CD4-positive, CD25-positive, alpha-beta regulatory T cell (primary cell): ENCODE measurements at regions not wholly inside any gene's neighbourhood (a gene's known extent, or its start where the extent isn't known, plus 50 kb on each side); places are given as distances from the start of the nearest gene placed in this dataset.

Experiments used
- ATAC-seq, 2 donors: fragments of 150-1000 bp; cut with Tn5 transposase; one replicate each; pipeline ENCODE4 v1.10.0; 2021; ENCODE audit warnings: low read depth in 2 of 2, moderate number of reproducible peaks in 2 of 2, moderate library complexity in 1 of 2
- DNase-seq, 3 donors: peaks; one replicate each; pipeline versions ENCODE4 v3.0.0 to v3.0.0-alpha.2; 2012 to 2022; ENCODE audit warnings: mixed read lengths in 1 of 3
- H3K27ac ChIP-seq: one replicate; pipeline ENCODE4 v1.7.0; 2013; ENCODE audit warnings: mild to moderate bottlenecking, low read length; ENCODE audit not compliant: insufficient read depth, poor library complexity, severe bottlenecking
- H3K27me3 ChIP-seq: one replicate; pipeline ENCODE4 v1.7.0; 2013; ENCODE audit warnings: low read length; ENCODE audit not compliant: control insufficient read depth, insufficient read depth
- H3K36me3 ChIP-seq: one replicate; pipeline ENCODE4 v1.7.0; 2013; ENCODE audit warnings: mild to moderate bottlenecking, low read length, moderate library complexity; ENCODE audit not compliant: control insufficient read depth, insufficient read depth
- H3K4me1 ChIP-seq: 2 replicates; pipeline ENCODE4 v1.7.0; 2013; ENCODE audit warnings: mild to moderate bottlenecking, low read length; ENCODE audit not compliant: insufficient read depth, control insufficient read depth, poor library complexity, severe bottlenecking
- H3K4me3 ChIP-seq: one replicate; pipeline ENCODE4 v1.7.0; 2013; ENCODE audit warnings: low read depth, mild to moderate bottlenecking, low read length, moderate library complexity
- H3K9me3 ChIP-seq, 2 experiments: 1 replicate in 1 of 2; 2 replicates in 1 of 2; pipeline ENCODE4 v1.7.0; 2013; ENCODE audit warnings: low read length in 2 of 2, mild to moderate bottlenecking in 1 of 2, moderate library complexity in 1 of 2; ENCODE audit not compliant: control insufficient read depth in 2 of 2
- H3K27ac Mint-ChIP-seq, 3 donors: one replicate each; pipeline ENCODE4 v1.8.0; 2020 to 2022; ENCODE audit warnings: mild to moderate bottlenecking in 3 of 3, mixed read lengths in 3 of 3, moderate library complexity in 2 of 3
- H3K27me3 Mint-ChIP-seq: one replicate; pipeline ENCODE4 v1.8.0; 2022; ENCODE audit warnings: mild to moderate bottlenecking, mixed read lengths
- H3K36me3 Mint-ChIP-seq: one replicate; pipeline ENCODE4 v1.8.0; 2020; ENCODE audit warnings: mixed read lengths
- H3K4me1 Mint-ChIP-seq, 4 donors: one replicate each; pipeline ENCODE4 v1.8.0; 2020 to 2022; ENCODE audit warnings: mixed read lengths in 4 of 4, mild to moderate bottlenecking in 1 of 4
- H3K4me3 Mint-ChIP-seq, 4 donors: one replicate each; pipeline ENCODE4 v1.8.0; 2020 to 2022; ENCODE audit warnings: mild to moderate bottlenecking in 4 of 4, mixed read lengths in 4 of 4, moderate library complexity in 3 of 4
- H3K9me3 Mint-ChIP-seq, 7 donors: one replicate each; pipeline ENCODE4 v1.8.0; 2020 to 2022; ENCODE audit warnings: mixed read lengths in 7 of 7, mild to moderate bottlenecking in 3 of 7, moderate library complexity in 2 of 7

DNA sequence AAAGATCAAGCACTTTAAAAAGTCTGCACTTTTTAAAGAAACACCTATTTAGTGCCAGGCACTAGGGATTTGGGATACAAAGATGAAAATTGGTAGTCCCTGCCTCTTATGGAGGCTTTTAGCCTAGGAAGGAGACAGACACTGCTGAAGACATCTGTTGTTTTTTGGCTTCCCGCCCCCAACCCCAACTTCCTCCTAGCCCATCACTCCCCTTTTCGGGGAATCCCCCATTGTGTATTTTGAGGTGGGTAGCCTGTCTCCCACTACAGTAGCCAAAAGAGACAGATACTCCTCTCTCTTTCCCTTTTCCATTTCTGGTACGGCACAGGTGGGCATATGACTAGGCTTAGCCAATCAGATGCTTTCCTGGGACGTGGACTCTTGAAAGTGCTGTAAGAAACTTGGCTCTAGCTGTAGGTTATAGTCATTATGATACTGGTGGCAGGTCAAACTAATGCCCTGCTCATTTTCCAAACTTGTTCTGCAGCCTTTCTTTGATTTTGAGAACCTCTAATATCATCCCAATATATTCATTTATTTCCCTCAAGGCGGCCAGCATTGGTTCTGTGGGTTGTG lies 194.6 kb upstream of the RBPJ start:
- Histone ChIP-seq H3K4me3 (no peak overlapping the region), H3K27ac (no peak overlapping the region), H3K36me3 (no peaks in the 10 kb centered on the region), H3K9me3 (no peaks in the 10 kb centered on the region), H3K27me3 (no peaks in the 10 kb centered on the region), H3K4me1 (no peaks in the 10 kb centered on the region)
- Mint-ChIP-seq H3K36me3 (no peaks in the 10 kb centered on the region), H3K27ac (no peak overlapping the region), H3K4me1 (peaks cover 0 to 11% (median 5%) of the 10 kb centered on the region in 4 donors), H3K4me3 (peak overlapping the region in 1 of 4 donors; percentile 46), H3K9me3 (peaks cover 0 to 6% (median 0%) of the 10 kb centered on the region in 7 donors), H3K27me3 (no peaks in the 10 kb centered on the region)
- DNase-seq (no peak), ATAC-seq (no peak)

GRCh38 chr4:26126994-26127393 lies 193.8 kb upstream of the RBPJ start:
- Mint-ChIP-seq H3K4me1 (peaks cover 0 to 17% (median 6%) of the 10 kb centered on the region in 4 donors), H3K27ac (no peak overlapping the region), H3K9me3 (peaks cover 0 to 6% (median 0%) of the 10 kb centered on the region in 7 donors), H3K4me3 (no peak overlapping the region), H3K27me3 (no peaks in the 10 kb centered on the region), H3K36me3 (no peaks in the 10 kb centered on the region)
- no peak overlapping the region for H3K4me3 ChIP-seq
- H3K36me3 ChIP-seq: no peaks in the 10 kb centered on the region
- H3K9me3 ChIP-seq: no peaks in the 10 kb centered on the region
- peaks cover 6% of the 10 kb centered on the region for H3K4me1 ChIP-seq
- H3K27ac ChIP-seq: no peak overlapping the region
- ATAC-seq (no peak), DNase-seq (no peak)
- no peaks in the 10 kb centered on the region for H3K27me3 ChIP-seq

GRCh38 chr4:26127851-26128337 lies 192.9 kb upstream of the RBPJ start:
- H3K4me3 ChIP-seq: no peak overlapping the region
- no peaks in the 10 kb centered on the region for H3K27me3 ChIP-seq
- peaks cover 6% of the 10 kb centered on the region for H3K4me1 ChIP-seq
- H3K27ac Mint-ChIP-seq: no peak overlapping the region
- no peak overlapping the region for H3K4me3 Mint-ChIP-seq
- peaks cover 0 to 24% (median 6%) of the 10 kb centered on the region in 4 donors for H3K4me1 Mint-ChIP-seq
- no peaks in the 10 kb centered on the region for H3K36me3 ChIP-seq
- DNase-seq (no peak), ATAC-seq (no peak)
- no peaks in the 10 kb centered on the region for H3K9me3 ChIP-seq
- H3K36me3 Mint-ChIP-seq: no peaks in the 10 kb centered on the region
- H3K27ac ChIP-seq: no peak overlapping the region
- H3K9me3 Mint-ChIP-seq: peaks cover 0 to 6% (median 0%) of the 10 kb centered on the region in 7 donors
- no peaks in the 10 kb centered on the region for H3K27me3 Mint-ChIP-seq

DNA sequence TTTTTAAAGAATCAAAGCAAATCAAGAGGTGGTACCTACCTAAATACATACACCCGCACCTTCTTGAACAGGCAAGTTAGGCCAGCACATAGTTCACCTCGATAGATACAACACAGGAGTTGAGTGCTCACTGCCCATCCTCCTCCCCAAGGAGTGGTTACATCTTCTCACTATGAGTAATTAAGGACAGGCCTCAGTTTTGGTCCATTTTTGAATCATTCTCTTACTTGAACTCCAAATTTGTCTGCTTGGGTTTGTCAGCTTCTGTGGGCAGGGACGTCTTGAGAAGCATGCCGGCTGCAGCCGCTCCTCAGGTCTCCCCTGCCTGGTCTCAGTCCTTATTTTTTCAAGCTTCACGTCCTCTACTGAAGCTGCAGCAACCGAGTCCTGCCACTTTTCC lies 190.6 kb upstream of the RBPJ start:
- Histone ChIP-seq H3K4me3 (no peak overlapping the region), H3K36me3 (no peaks in the 10 kb centered on the region), H3K4me1 (peaks cover 6% of the 10 kb centered on the region), H3K9me3 (no peaks in the 10 kb centered on the region), H3K27ac (peak overlapping the region; percentile 58), H3K27me3 (no peaks in the 10 kb centered on the region)
- peaks cover 0 to 30% (median 6%) of the 10 kb centered on the region in 4 donors for H3K4me1 Mint-ChIP-seq
- ATAC-seq (no peak), DNase-seq (peak in 1 of 3 donors; percentile 37)
- H3K4me3 Mint-ChIP-seq: peak overlapping the region in 2 of 4 donors; percentile 1 to 71
- H3K27me3 Mint-ChIP-seq: no peaks in the 10 kb centered on the region
- peak overlapping the region; percentile 32 to 85 (median 54) for H3K27ac Mint-ChIP-seq
- H3K36me3 Mint-ChIP-seq: no peaks in the 10 kb centered on the region
- peaks cover 0 to 8% (median 0%) of the 10 kb centered on the region in 7 donors for H3K9me3 Mint-ChIP-seq

DNA sequence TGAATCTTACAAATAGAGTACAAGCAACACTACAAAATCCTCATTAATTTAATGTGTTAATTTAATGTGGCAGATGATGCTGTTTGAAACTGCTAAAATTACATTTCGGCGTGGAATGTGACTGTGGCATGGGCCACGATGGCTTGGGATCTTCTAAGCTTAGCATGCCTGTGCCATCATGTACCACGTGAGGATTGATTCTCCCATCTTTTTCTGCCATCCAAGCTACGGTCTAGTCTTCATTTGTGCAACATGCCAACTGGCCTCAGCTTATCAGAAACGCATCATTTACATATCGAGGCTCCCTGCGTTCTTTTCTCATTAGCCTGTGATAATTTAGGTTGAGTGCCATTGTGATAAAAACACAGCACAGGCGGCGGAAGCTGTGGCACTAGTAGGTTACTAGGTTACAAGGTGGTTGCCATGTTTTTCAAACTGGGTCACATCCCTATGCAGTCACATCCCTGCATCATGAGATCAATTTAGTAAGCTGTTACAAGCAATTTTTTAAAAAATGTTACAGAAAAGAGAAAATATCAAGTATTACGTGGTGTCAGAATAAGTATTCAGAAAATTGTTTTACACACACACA lies 189.9 kb upstream of the RBPJ start:
- H3K4me1 ChIP-seq: peaks cover 6% of the 10 kb centered on the region
- H3K27ac ChIP-seq: peak overlapping the region; percentile 63
- no peaks in the 10 kb centered on the region for H3K27me3 Mint-ChIP-seq
- ATAC-seq (peak in 1 of 2 donors; percentile 51), DNase-seq (peak; percentile 10 to 37 (median 16))
- H3K9me3 ChIP-seq: no peaks in the 10 kb centered on the region
- H3K4me3 Mint-ChIP-seq: peak overlapping the region in 2 of 4 donors; percentile 44 to 71
- peaks cover 0 to 8% (median 1%) of the 10 kb centered on the region in 7 donors for H3K9me3 Mint-ChIP-seq
- peak overlapping the region; percentile 63 to 85 (median 84) for H3K27ac Mint-ChIP-seq
- no peaks in the 10 kb centered on the region for H3K36me3 ChIP-seq
- H3K36me3 Mint-ChIP-seq: peaks cover 5% of the 10 kb centered on the region
- H3K4me3 ChIP-seq: no peak overlapping the region
- no peaks in the 10 kb centered on the region for H3K27me3 ChIP-seq
- peaks cover 0 to 30% (median 6%) of the 10 kb centered on the region in 4 donors for H3K4me1 Mint-ChIP-seq

- Histone ChIP-seq H3K4me3 (no peak overlapping the region), H3K9me3 (no peaks in the 10 kb centered on the region), H3K4me1 (peaks cover 6% of the 10 kb centered on the region), H3K36me3 (no peaks in the 10 kb centered on the region), H3K27me3 (no peaks in the 10 kb centered on the region), H3K27ac (peak overlapping the region; percentile 63)
- H3K27me3 Mint-ChIP-seq: no peaks in the 10 kb centered on the region
- H3K27ac Mint-ChIP-seq: peak overlapping the region in 2 of 3 donors; percentile 85 to 89
- ATAC-seq (no peak), DNase-seq (no peak)
- peaks cover 0 to 8% (median 1%) of the 10 kb centered on the region in 7 donors for H3K9me3 Mint-ChIP-seq
- H3K4me3 Mint-ChIP-seq: peak overlapping the region in 1 of 4 donors; percentile 33
- H3K36me3 Mint-ChIP-seq: peaks cover 5% of the 10 kb centered on the region
- H3K4me1 Mint-ChIP-seq: peaks cover 0 to 30% (median 6%) of the 10 kb centered on the region in 4 donors
Measured at GRCh38 chr4:26131711-26132110, 189.1 kb upstream of the RBPJ start.

- Mint-ChIP-seq H3K27me3 (no peaks in the 10 kb centered on the region), H3K4me1 (peaks cover 0 to 30% (median 6%) of the 10 kb centered on the region in 4 donors), H3K4me3 (no peak overlapping the region), H3K9me3 (peaks cover 0 to 7% (median 1%) of the 10 kb centered on the region in 7 donors), H3K27ac (peak overlapping the region in 2 of 3 donors; percentile 25 to 85), H3K36me3 (peaks cover 5% of the 10 kb centered on the region)
- H3K4me3 ChIP-seq: no peak overlapping the region
- no peak for ATAC-seq
- no peaks in the 10 kb centered on the region for H3K9me3 ChIP-seq
- DNase-seq: no peak
- peaks cover 6% of the 10 kb centered on the region for H3K4me1 ChIP-seq
- H3K36me3 ChIP-seq: no peaks in the 10 kb centered on the region
- no peaks in the 10 kb centered on the region for H3K27me3 ChIP-seq
- no peak overlapping the region for H3K27ac ChIP-seq
Measured at GRCh38 chr4:26132858-26133257, 188.0 kb upstream of the RBPJ start.
